ENCODE measurements at regions not wholly inside any gene's neighbourhood (a gene's known extent, or its start where the extent isn't known, plus 50 kb on each side); places are given as distances from the start of the nearest gene placed in this dataset.

DNA sequence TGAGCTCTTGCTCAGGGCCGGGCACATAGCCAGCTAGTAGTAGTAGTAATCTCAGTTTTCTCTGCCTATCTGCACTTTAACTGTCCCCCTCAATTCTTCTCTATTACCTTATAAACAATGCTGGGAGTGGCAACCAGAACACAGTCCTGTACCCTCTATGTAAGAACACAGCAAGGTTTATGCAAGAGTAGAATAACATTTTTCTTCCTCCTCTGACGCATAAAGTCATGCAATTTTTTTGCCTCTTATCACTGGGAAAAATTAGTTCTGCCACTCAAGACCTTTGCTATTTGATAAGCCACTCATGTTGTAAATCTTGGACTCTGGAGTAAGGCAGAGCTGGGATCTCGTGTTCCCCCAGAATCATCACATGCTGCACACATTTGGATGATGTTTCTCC is 200.7 kb upstream of the SOX11 start:
- Histone ChIP-seq H3K9me3 (ENCODE audit: control insufficient read depth in 1 of 2, insufficient read depth in 1 of 2, low read length in 2 of 2) (peaks cover 0 to 17% of the 10 kb centered on the region in 2 experiments), H3K27me3 (ENCODE audit: control insufficient read depth in 1 of 2, insufficient read depth in 2 of 2, low read length in 2 of 2) (no peaks in the 10 kb centered on the region), H3K4me1 (ENCODE audit: insufficient read depth, low read length) (no peaks in the 10 kb centered on the region), H3K27ac (ENCODE audit: low read depth in 1 of 2, low read length in 2 of 2) (no peak overlapping the region), H3K4me3 (ENCODE audit: low read length) (no peak overlapping the region), H3K36me3 (ENCODE audit: insufficient read depth, low read length) (no peaks in the 10 kb centered on the region)
- intact Hi-C loops (cut with DNase I, micrococcal nuclease), result no loop called here
- Mint-ChIP-seq H3K4me1 (ENCODE audit: low read depth) (no peaks in the 10 kb centered on the region), H3K27ac (no peak overlapping the region), H3K4me3 (no peak overlapping the region), H3K36me3 (ENCODE audit: low read depth) (no peaks in the 10 kb centered on the region), H3K9me3 (peaks cover 2% of the 10 kb centered on the region), H3K27me3 (no peaks in the 10 kb centered on the region)
- DNase-seq, result no peak
- CTCF ChIA-PET, result no interaction called here
- TF ChIP-seq, protein P1, sequence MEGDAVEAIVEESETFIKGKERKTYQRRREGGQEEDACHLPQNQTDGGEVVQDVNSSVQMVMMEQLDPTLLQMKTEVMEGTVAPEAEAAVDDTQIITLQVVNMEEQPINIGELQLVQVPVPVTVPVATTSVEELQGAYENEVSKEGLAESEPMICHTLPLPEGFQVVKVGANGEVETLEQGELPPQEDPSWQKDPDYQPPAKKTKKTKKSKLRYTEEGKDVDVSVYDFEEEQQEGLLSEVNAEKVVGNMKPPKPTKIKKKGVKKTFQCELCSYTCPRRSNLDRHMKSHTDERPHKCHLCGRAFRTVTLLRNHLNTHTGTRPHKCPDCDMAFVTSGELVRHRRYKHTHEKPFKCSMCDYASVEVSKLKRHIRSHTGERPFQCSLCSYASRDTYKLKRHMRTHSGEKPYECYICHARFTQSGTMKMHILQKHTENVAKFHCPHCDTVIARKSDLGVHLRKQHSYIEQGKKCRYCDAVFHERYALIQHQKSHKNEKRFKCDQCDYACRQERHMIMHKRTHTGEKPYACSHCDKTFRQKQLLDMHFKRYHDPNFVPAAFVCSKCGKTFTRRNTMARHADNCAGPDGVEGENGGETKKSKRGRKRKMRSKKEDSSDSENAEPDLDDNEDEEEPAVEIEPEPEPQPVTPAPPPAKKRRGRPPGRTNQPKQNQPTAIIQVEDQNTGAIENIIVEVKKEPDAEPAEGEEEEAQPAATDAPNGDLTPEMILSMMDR (IDR thresholded peaks at IDR 0.05), result no peak
- no peak for ATAC-seq (ENCODE audit: poor library complexity)
- POLR2A ChIA-PET, result no interaction called here

DNA sequence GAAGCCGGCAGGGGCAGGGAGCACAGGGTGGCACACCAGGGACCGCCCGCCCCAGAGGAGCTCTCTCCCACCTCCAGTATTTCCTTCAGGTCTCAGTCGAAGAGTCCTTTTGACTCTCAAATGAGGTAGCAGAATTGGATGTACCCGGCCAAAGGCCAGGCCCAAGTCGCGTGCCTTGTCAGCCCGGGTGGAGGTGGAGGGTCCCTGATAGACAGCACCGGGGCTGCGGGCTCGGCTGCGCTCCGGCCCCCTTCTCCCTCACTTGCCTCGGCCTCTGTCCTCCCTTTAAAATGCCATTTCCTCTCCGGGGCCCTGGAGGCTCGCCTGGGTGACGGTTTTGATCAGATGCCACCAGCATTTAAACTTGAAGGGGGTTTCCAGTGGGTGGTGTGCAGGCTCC is 198.9 kb upstream of the SOX11 start:
- no peak overlapping the region for H3K4me3 ChIP-seq (ENCODE audit: low read length)
- H3K4me1 Mint-ChIP-seq (ENCODE audit: low read depth), result no peaks in the 10 kb centered on the region
- H3K9me3 Mint-ChIP-seq, result peaks cover 2% of the 10 kb centered on the region
- TF ChIP-seq, protein P1 (IDR thresholded peaks at IDR 0.05), result no peak
- POLR2A ChIA-PET, result no interaction called here
- no peak overlapping the region for H3K27ac Mint-ChIP-seq
- H3K27ac ChIP-seq (ENCODE audit: low read depth in 1 of 2, low read length in 2 of 2), result no peak overlapping the region
- H3K4me3 Mint-ChIP-seq, result no peak overlapping the region
- intact Hi-C loops (cut with DNase I, micrococcal nuclease), result no loop called here
- H3K4me1 ChIP-seq (ENCODE audit: insufficient read depth, low read length), result no peaks in the 10 kb centered on the region
- no peaks in the 10 kb centered on the region for H3K27me3 Mint-ChIP-seq
- H3K36me3 Mint-ChIP-seq (ENCODE audit: low read depth), result no peaks in the 10 kb centered on the region
- H3K27me3 ChIP-seq (ENCODE audit: control insufficient read depth in 1 of 2, insufficient read depth in 2 of 2, low read length in 2 of 2), result no peaks in the 10 kb centered on the region
- ATAC-seq (ENCODE audit: poor library complexity) (no peak), DNase-seq (no peak)
- no peaks in the 10 kb centered on the region for H3K36me3 ChIP-seq (ENCODE audit: insufficient read depth, low read length)
- CTCF ChIA-PET, result no interaction called here
- peaks cover 0 to 14% of the 10 kb centered on the region in 2 experiments for H3K9me3 ChIP-seq (ENCODE audit: control insufficient read depth in 1 of 2, insufficient read depth in 1 of 2, low read length in 2 of 2)

DNA sequence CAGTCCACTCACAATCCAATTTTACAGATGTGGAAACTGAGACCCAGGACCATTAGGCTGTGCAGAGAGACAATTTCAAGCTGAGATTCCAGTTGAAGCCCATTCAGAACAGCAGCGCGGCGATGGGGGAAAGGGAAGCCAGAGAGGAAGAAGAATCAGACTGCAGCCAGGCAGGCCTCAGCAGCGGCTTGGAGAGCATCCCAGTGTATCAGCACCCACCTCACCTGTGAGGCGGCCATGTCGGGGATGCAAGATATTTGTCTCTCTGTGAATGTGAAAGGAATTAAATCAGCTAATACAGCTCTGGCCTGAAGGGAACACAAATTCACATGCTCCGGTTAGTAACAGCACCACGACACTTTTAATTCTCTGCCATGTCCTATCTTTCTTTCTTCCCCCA is 198.0 kb upstream of the SOX11 start:
- Histone ChIP-seq H3K9me3 (ENCODE audit: control insufficient read depth in 1 of 2, insufficient read depth in 1 of 2, low read length in 2 of 2) (peaks cover 0 to 14% of the 10 kb centered on the region in 2 experiments), H3K27me3 (ENCODE audit: control insufficient read depth in 1 of 2, insufficient read depth in 2 of 2, low read length in 2 of 2) (no peaks in the 10 kb centered on the region), H3K27ac (ENCODE audit: low read depth in 1 of 2, low read length in 2 of 2) (no peak overlapping the region), H3K36me3 (ENCODE audit: insufficient read depth, low read length) (no peaks in the 10 kb centered on the region), H3K4me3 (ENCODE audit: low read length) (no peak overlapping the region), H3K4me1 (ENCODE audit: insufficient read depth, low read length) (no peaks in the 10 kb centered on the region)
- ATAC-seq (ENCODE audit: poor library complexity) (no peak), DNase-seq (no peak)
- H3K36me3 Mint-ChIP-seq (ENCODE audit: low read depth), result no peaks in the 10 kb centered on the region
- no peak overlapping the region for H3K4me3 Mint-ChIP-seq
- H3K27ac Mint-ChIP-seq, result no peak overlapping the region
- no peaks in the 10 kb centered on the region for H3K27me3 Mint-ChIP-seq
- TF ChIP-seq, protein P1 (IDR thresholded peaks at IDR 0.05), result no peak
- POLR2A ChIA-PET, result no interaction called here
- CTCF ChIA-PET, result no interaction called here
- intact Hi-C loops (cut with DNase I, micrococcal nuclease), result no loop called here
- peaks cover 1% of the 10 kb centered on the region for H3K9me3 Mint-ChIP-seq
- no peaks in the 10 kb centered on the region for H3K4me1 Mint-ChIP-seq (ENCODE audit: low read depth)

Measured in CD4-positive, alpha-beta T cell (primary cell).